CD4-positive, alpha-beta T cell treated with Interleukin-6 at 100 ng/mL for 8 hours (primary cell): ENCODE measurements at regions not wholly inside any gene's neighbourhood (a gene's known extent, or its start where the extent isn't known, plus 50 kb on each side); places are given as distances from the start of the nearest gene placed in this dataset.
A peak's percentile ranks its signal among the peaks of the same experiment; 100 is the strongest.
"Not testable (repeated sequence)": the region's sequence is repeated elsewhere in the genome, so short reads cannot be mapped to it uniquely, and the experiment has no call there.

Experiments used
- DNase-seq: peaks from one replicate; pipeline ENCODE4 v3.0.0-alpha.2; 2020; ENCODE audit warnings: mixed read lengths, low spot score

GRCh38 chr2:91571239-91571923, 2879.9 kb downstream of the RPIA start:
- not testable (repeated sequence) for DNase-seq

- not testable (repeated sequence) for DNase-seq
Measured at GRCh38 chr2:91573018-91573417, 2881.5 kb downstream of the RPIA start.

- not testable (repeated sequence) for DNase-seq
Measured at GRCh38 chr2:91573755-91574154, 2882.3 kb downstream of the RPIA start.

- not testable (repeated sequence) for DNase-seq
Measured at GRCh38 chr2:91574255-91574654, 2882.8 kb downstream of the RPIA start.

GRCh38 chr2:91575701-91576100, 2884.2 kb downstream of the RPIA start:
- DNase-seq = peak; percentile 0

GRCh38 chr2:91577406-91577805, 2885.9 kb downstream of the RPIA start:
- DNase-seq = not testable (repeated sequence)

- not testable (repeated sequence) for DNase-seq
Measured at GRCh38 chr2:91578678-91579077, 2887.2 kb downstream of the RPIA start.

- not testable (repeated sequence) for DNase-seq
Measured at GRCh38 chr2:91579555-91579954, 2888.1 kb downstream of the RPIA start.

- DNase-seq = not testable (repeated sequence)
Measured at GRCh38 chr2:91580043-91580442, 2888.6 kb downstream of the RPIA start.

- DNase-seq = not testable (repeated sequence)
Measured at GRCh38 chr2:91587098-91587497, 2895.6 kb downstream of the RPIA start.

GRCh38 chr2:91587908-91588535, 2896.5 kb downstream of the RPIA start:
- peak; percentile 0 for DNase-seq

GRCh38 chr2:91588782-91589223, 2897.3 kb downstream of the RPIA start:
- peak; percentile 0 for DNase-seq

- DNase-seq = peak; percentile 0
Measured at GRCh38 chr2:91589454-91590328, 2898.2 kb downstream of the RPIA start.

- peak; percentile 0 for DNase-seq
Measured at GRCh38 chr2:91590381-91590780, 2898.9 kb downstream of the RPIA start.

- DNase-seq = not testable (repeated sequence)
Measured at GRCh38 chr2:91591066-91591465, 2899.6 kb downstream of the RPIA start.

- not testable (repeated sequence) for DNase-seq
Measured at GRCh38 chr2:91597436-91597835, 2906.0 kb downstream of the RPIA start.

- not testable (repeated sequence) for DNase-seq
Measured at GRCh38 chr2:91598519-91598918, 2907.0 kb downstream of the RPIA start.

GRCh38 chr2:91599000-91599399, 2907.5 kb downstream of the RPIA start:
- DNase-seq = peak; percentile 0

GRCh38 chr2:91602860-91603259, 2911.4 kb downstream of the RPIA start:
- not testable (repeated sequence) for DNase-seq

- not testable (repeated sequence) for DNase-seq
Measured at GRCh38 chr2:91603996-91604395, 2912.5 kb downstream of the RPIA start.

GRCh38 chr2:91604629-91605028, 2913.2 kb downstream of the RPIA start:
- DNase-seq = not testable (repeated sequence)

GRCh38 chr2:91623739-91624138, 2932.3 kb downstream of the RPIA start:
- not testable (repeated sequence) for DNase-seq
